CD4-positive, alpha-beta T cell (primary cell): ENCODE measurements at regions not wholly inside any gene's neighbourhood (a gene's known extent, or its start where the extent isn't known, plus 50 kb on each side); places are given as distances from the start of the nearest gene placed in this dataset.

Source experiments
- ATAC-seq: fragments of 200-7000 bp; cut with Tn5 transposase; one replicate; pipeline ENCODE4 v1.10.0; 2022; ENCODE audit warnings: mild to moderate bottlenecking; ENCODE audit not compliant: poor library complexity
- CTCF ChIA-PET: fragments of 350-600 bp; sonication (Branson Sonifier 250); formaldehyde crosslinking; loops from one replicate; lab custom pipeline; 2021; ENCODE audit warnings: antibody characterized with exemption, inconsistent platforms; lab: Charles Lee
- POLR2A ChIA-PET: fragments of 350-600 bp; sonication (Branson Sonifier 250); formaldehyde crosslinking; loops from one replicate; lab custom pipeline; 2021; ENCODE audit warnings: antibody characterized with exemption, inconsistent platforms; lab: Charles Lee
- DNase-seq, 14 experiments: peaks; one replicate each; pipeline ENCODE4 v3.0.0-alpha.2; 2013 to 2020; ENCODE audit warnings: mixed read lengths in 2 of 14
- H3K27ac ChIP-seq, 2 donors: one replicate each; pipeline versions ENCODE4 v1.5.1 to v1.7.0; 2013; ENCODE audit warnings: low read length in 2 of 2, low read depth in 1 of 2, mild to moderate bottlenecking in 1 of 2
- H3K27me3 ChIP-seq, 2 experiments: 1 replicate in 1 of 2; 2 replicates in 1 of 2; pipeline versions ENCODE4 v1.6.1 to v1.7.0; 2013; ENCODE audit warnings: low read length in 2 of 2, control low read depth in 1 of 2, mild to moderate bottlenecking in 1 of 2, moderate library complexity in 1 of 2; ENCODE audit not compliant: insufficient read depth in 2 of 2, control insufficient read depth in 1 of 2
- H3K36me3 ChIP-seq: one replicate; pipeline ENCODE4 v1.6.1; 2013; ENCODE audit warnings: low read length, control low read depth; ENCODE audit not compliant: insufficient read depth
- H3K4me1 ChIP-seq: one replicate; pipeline ENCODE4 v1.6.1; 2013; ENCODE audit warnings: low read length, control low read depth; ENCODE audit not compliant: insufficient read depth
- H3K4me3 ChIP-seq: one replicate; pipeline ENCODE4 v1.5.1; 2013; ENCODE audit warnings: mild to moderate bottlenecking, low read length, moderate library complexity
- H3K9me3 ChIP-seq, 2 experiments: 1 replicate in 1 of 2; 2 replicates in 1 of 2; pipeline versions ENCODE4 v1.6.1 to v1.7.0; 2013; ENCODE audit warnings: low read length in 2 of 2, mild to moderate bottlenecking in 2 of 2, control low read depth in 1 of 2, moderate library complexity in 1 of 2; ENCODE audit not compliant: control insufficient read depth in 1 of 2, insufficient read depth in 1 of 2
- H3K27ac Mint-ChIP-seq: one replicate; pipeline ENCODE4 v1.8.0; 2020; ENCODE audit warnings: mixed read lengths
- H3K27me3 Mint-ChIP-seq: one replicate; pipeline ENCODE4 v1.8.0; 2021; ENCODE audit warnings: mixed read lengths
- H3K36me3 Mint-ChIP-seq: one replicate; pipeline ENCODE4 v1.8.0; 2021; ENCODE audit warnings: low read depth, mixed read lengths
- H3K4me1 Mint-ChIP-seq: one replicate; pipeline ENCODE4 v1.8.0; 2021; ENCODE audit warnings: low read depth, mixed read lengths
- H3K4me3 Mint-ChIP-seq: one replicate; pipeline ENCODE4 v1.8.0; 2020; ENCODE audit warnings: mild to moderate bottlenecking, mixed read lengths
- H3K9me3 Mint-ChIP-seq: one replicate; pipeline ENCODE4 v1.8.0; 2020; ENCODE audit warnings: mixed read lengths
- CTCF ChIP-seq: fragments of 200-600 bp; IDR thresholded peaks from one replicate; pipeline ENCODE4 v1.8.0; 2022; ENCODE audit warnings: antibody characterized with exemption, mild to moderate bottlenecking
- intact Hi-C, 2 experiments: fragments of 100-400 bp; cut with DNase I in 1 of 2; cut with micrococcal nuclease in 1 of 2; formaldehyde crosslinking; loops; one replicate each; pipeline versions ENCODE4 v1.15.1 to v1.9.0; 2023 to 2025; cut with DNase I, micrococcal nuclease

- H3K9me3 ChIP-seq = peaks cover 0 to 3% of the 10 kb centered on the region in 2 experiments
- no peaks in the 10 kb centered on the region for H3K36me3 Mint-ChIP-seq
- no peak overlapping the region for H3K4me3 Mint-ChIP-seq
- H3K9me3 Mint-ChIP-seq = peaks cover 2% of the 10 kb centered on the region
- DNase-seq (no peak), ATAC-seq (no peak)
- H3K27ac Mint-ChIP-seq = no peak overlapping the region
- no peaks in the 10 kb centered on the region for H3K36me3 ChIP-seq
- H3K4me1 ChIP-seq = no peaks in the 10 kb centered on the region
- TF ChIP-seq CTCF = no peak
- intact Hi-C loops = no loop called here
- ChIA-PET CTCF (no interaction called here), POLR2A (no interaction called here)
- H3K27me3 ChIP-seq = no peaks in the 10 kb centered on the region
- no peaks in the 10 kb centered on the region for H3K4me1 Mint-ChIP-seq
- H3K27ac ChIP-seq = no peak overlapping the region
- no peaks in the 10 kb centered on the region for H3K27me3 Mint-ChIP-seq
- no peak overlapping the region for H3K4me3 ChIP-seq
Measured at GRCh38 chr12:127542391-127542790, 724.6 kb upstream of the TMEM132C start.

DNA sequence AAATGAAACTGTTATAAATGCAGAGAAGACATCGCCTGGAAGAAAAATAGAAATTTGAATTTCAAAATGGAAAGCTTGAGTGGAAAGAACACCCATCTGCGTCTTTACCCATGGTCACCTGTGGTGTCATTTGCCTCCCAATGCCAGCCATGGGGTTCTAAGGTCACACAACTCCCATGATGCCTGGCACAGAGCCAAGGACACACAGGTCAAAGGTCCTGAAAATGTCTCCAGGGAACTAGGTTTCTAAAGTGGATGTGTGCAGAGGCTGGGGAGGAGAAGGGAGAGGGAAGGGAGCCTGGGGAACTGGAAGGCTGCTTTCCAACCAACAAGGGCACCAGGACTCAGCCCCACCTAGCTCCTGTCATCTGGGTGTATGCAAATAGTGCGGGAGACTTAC lies 724.0 kb upstream of the TMEM132C start:
- Mint-ChIP-seq H3K4me1 (no peaks in the 10 kb centered on the region), H3K4me3 (no peak overlapping the region), H3K27ac (no peak overlapping the region), H3K27me3 (no peaks in the 10 kb centered on the region), H3K36me3 (no peaks in the 10 kb centered on the region), H3K9me3 (peaks cover 2% of the 10 kb centered on the region)
- intact Hi-C loops = no loop called here
- CTCF ChIA-PET = no interaction called here
- no peak for TF ChIP-seq CTCF
- Histone ChIP-seq H3K4me3 (no peak overlapping the region), H3K9me3 (peaks cover 0 to 3% of the 10 kb centered on the region in 2 experiments), H3K27ac (no peak overlapping the region), H3K36me3 (no peaks in the 10 kb centered on the region), H3K4me1 (no peaks in the 10 kb centered on the region), H3K27me3 (no peaks in the 10 kb centered on the region)
- DNase-seq = no peak
- no peak for ATAC-seq
- POLR2A ChIA-PET = no interaction called here

GRCh38 chr12:127546721-127547505 lies 720.1 kb upstream of the TMEM132C start:
- H3K27ac ChIP-seq = no peak overlapping the region
- no peaks in the 10 kb centered on the region for H3K4me1 Mint-ChIP-seq
- no peak overlapping the region for H3K4me3 Mint-ChIP-seq
- ATAC-seq = no peak
- H3K4me1 ChIP-seq = no peaks in the 10 kb centered on the region
- no peak overlapping the region for H3K27ac Mint-ChIP-seq
- intact Hi-C loops = no loop called here
- H3K36me3 ChIP-seq = no peaks in the 10 kb centered on the region
- no peak for DNase-seq
- H3K27me3 Mint-ChIP-seq = no peaks in the 10 kb centered on the region
- peaks cover 4% of the 10 kb centered on the region for H3K9me3 Mint-ChIP-seq
- no peaks in the 10 kb centered on the region for H3K9me3 ChIP-seq
- TF ChIP-seq CTCF = no peak
- H3K27me3 ChIP-seq = no peaks in the 10 kb centered on the region
- CTCF ChIA-PET = no interaction called here
- no peaks in the 10 kb centered on the region for H3K36me3 Mint-ChIP-seq
- POLR2A ChIA-PET = no interaction called here
- H3K4me3 ChIP-seq = no peak overlapping the region
